IPS-NIHi7 (cell line): ENCODE measurements at regions not wholly inside any gene's neighbourhood (a gene's known extent, or its start where the extent isn't known, plus 50 kb on each side); places are given as distances from the start of the nearest gene placed in this dataset.
"Not testable (repeated sequence)": the region's sequence is repeated elsewhere in the genome, so short reads cannot be mapped to it uniquely, and the experiment has no call there.

ENCODE experiments used
- DNase-seq: peaks from one replicate; pipeline ENCODE4 v3.0.0; 2012; ENCODE audit warnings: mixed read lengths; ENCODE audit errors: extremely low spot score

GRCh38 chr12:84502180-84502860, 410.3 kb downstream of the SLC6A15 start:
- DNase-seq, result no peak

GRCh38 chr12:84497819-84498218, 414.8 kb downstream of the SLC6A15 start:
- DNase-seq, result peak; percentile 22

GRCh38 chr12:84495711-84496110, 416.9 kb downstream of the SLC6A15 start:
- DNase-seq, result no peak

GRCh38 chr12:84492351-84492883, 420.2 kb downstream of the SLC6A15 start:
- DNase-seq, result no peak

GRCh38 chr12:84484798-84485197, 427.8 kb downstream of the SLC6A15 start:
- no peak for DNase-seq

- DNase-seq, result no peak
Measured at GRCh38 chr12:84480803-84481202, 431.8 kb downstream of the SLC6A15 start.

- no peak for DNase-seq
Measured at GRCh38 chr12:84470361-84470760, 442.2 kb downstream of the SLC6A15 start.

- no peak for DNase-seq
Measured at GRCh38 chr12:84464616-84465015, 448.0 kb downstream of the SLC6A15 start.

GRCh38 chr12:84463741-84464495, 448.7 kb downstream of the SLC6A15 start:
- DNase-seq, result no peak

- no peak for DNase-seq
Measured at GRCh38 chr12:84455598-84455997, 457.0 kb downstream of the SLC6A15 start.

- DNase-seq, result not testable (repeated sequence)
Measured at GRCh38 chr12:84446478-84446877, 466.1 kb downstream of the SLC6A15 start.

GRCh38 chr12:84436134-84436533, 476.5 kb downstream of the SLC6A15 start:
- DNase-seq, result no peak

GRCh38 chr12:84435682-84436081, 476.9 kb downstream of the SLC6A15 start:
- no peak for DNase-seq

GRCh38 chr12:84422340-84422739, 490.3 kb downstream of the SLC6A15 start:
- DNase-seq, result no peak

- DNase-seq, result no peak
Measured at GRCh38 chr12:84421103-84421502, 491.5 kb downstream of the SLC6A15 start.

- no peak for DNase-seq
Measured at GRCh38 chr12:84416626-84417025, 496.0 kb downstream of the SLC6A15 start.

- no peak for DNase-seq
Measured at GRCh38 chr12:84415946-84416345, 496.7 kb downstream of the SLC6A15 start.

- no peak for DNase-seq
Measured at GRCh38 chr12:84413656-84414055, 498.9 kb downstream of the SLC6A15 start.

- no peak for DNase-seq
Measured at GRCh38 chr12:84412226-84412625, 500.4 kb downstream of the SLC6A15 start.

- no peak for DNase-seq
Measured at GRCh38 chr12:84411031-84411430, 501.6 kb downstream of the SLC6A15 start.

- no peak for DNase-seq
Measured at GRCh38 chr12:84408936-84409335, 503.7 kb downstream of the SLC6A15 start.

GRCh38 chr12:84406720-84407119, 505.9 kb downstream of the SLC6A15 start:
- DNase-seq, result not testable (repeated sequence)

- DNase-seq, result no peak
Measured at GRCh38 chr12:84397846-84398245, 514.8 kb downstream of the SLC6A15 start.
